GM23338 (cell line): ENCODE measurements at regions not wholly inside any gene's neighbourhood (a gene's known extent, or its start where the extent isn't known, plus 50 kb on each side); places are given as distances from the start of the nearest gene placed in this dataset.

Source experiments
- CREB1 ChIP-seq: fragments of 250-450 bp; sonication (Bioruptor Pico); IDR thresholded peaks from 2 replicates; pipeline ENCODE4 v1.5.0; 2020; ENCODE audit warnings: low read depth, mild to moderate bottlenecking, moderate library complexity
- CTCF ChIP-seq, 2 experiments: fragments of 200-600 bp in 1 of 2; sonication (generic) in 1 of 2; conservative IDR thresholded peaks; 2 replicates each; pipeline versions ENCODE4 v1.5.1 to v1.6.1; 2016 to 2017; ENCODE audit warnings: antibody characterized with exemption in 2 of 2, low read depth in 2 of 2, mild to moderate bottlenecking in 2 of 2, moderate library complexity in 1 of 2
- ETS1 ChIP-seq: IDR thresholded peaks from 2 replicates; pipeline ENCODE4 v1.6.1; 2016; ENCODE audit warnings: antibody characterized with exemption
- EZH2 ChIP-seq: fragments of 200-600 bp; sonication (generic); IDR thresholded peaks from one replicate; pipeline ENCODE4 v1.8.0; 2017; ENCODE audit warnings: antibody characterized with exemption, mild to moderate bottlenecking, low read depth; ENCODE audit not compliant: unreplicated experiment
- EZH2phosphoT487 ChIP-seq: fragments of 200-600 bp; sonication (generic); IDR thresholded peaks from one replicate; pipeline ENCODE4 v1.8.1; 2018; ENCODE audit warnings: antibody characterized with exemption; ENCODE audit not compliant: unreplicated experiment
- JUNB ChIP-seq: IDR thresholded peaks from one replicate; pipeline ENCODE4 v1.6.1; 2016; ENCODE audit warnings: antibody characterized with exemption; ENCODE audit not compliant: unreplicated experiment
- POLR2AphosphoS5 ChIP-seq: IDR thresholded peaks from 2 replicates; pipeline ENCODE4 v1.6.1; 2016; ENCODE audit warnings: antibody characterized with exemption, low read depth
- REST ChIP-seq: IDR thresholded peaks from one replicate; pipeline ENCODE4 v1.6.1; 2018; ENCODE audit warnings: antibody characterized with exemption; ENCODE audit not compliant: unreplicated experiment
- ZNF462 ChIP-seq: fragments of 250-450 bp; sonication (Bioruptor Pico); IDR thresholded peaks from 2 replicates; pipeline ENCODE4 v1.5.0; 2020; ENCODE audit warnings: mild to moderate bottlenecking, moderate library complexity

- TF ChIP-seq EZH2 (no peak), CTCF (conservative IDR thresholded peaks at IDR 0.05; ENCODE audit: low read depth in 2 of 2) (no peak), ZNF462 (no peak), POLR2AphosphoS5 (no peak), CREB1 (CRISPR knock-in tag) (no peak), EZH2phosphoT487 (no peak), REST (no peak), ETS1 (no peak), JUNB (no peak)
Measured at GRCh38 chr16:86905302-86905701, 327.0 kb downstream of the FOXL1 start.
